GM10248 (cell line): ENCODE measurements at regions not wholly inside any gene's neighbourhood (a gene's known extent, or its start where the extent isn't known, plus 50 kb on each side); places are given as distances from the start of the nearest gene placed in this dataset.

Experiments used
- CTCF ChIA-PET: fragments of 300-600 bp; sonication (Branson Sonifier 250); formaldehyde crosslinking; extraction: SDS; loops from one replicate; lab custom pipeline; 2021; ENCODE audit warnings: antibody characterized with exemption; lab: Yijun Ruan, JAX
- POLR2A ChIA-PET: fragments of 350-650 bp; sonication (Branson Sonifier 250); formaldehyde crosslinking; extraction: SDS; loops from one replicate; lab custom pipeline; 2020; ENCODE audit warnings: antibody characterized with exemption; lab: Yijun Ruan, JAX
- DNase-seq: peaks from one replicate; pipeline ENCODE4 v3.0.0; 2012; ENCODE audit errors: extremely low spot score
- CTCF ChIP-seq: IDR thresholded peaks from 2 replicates; pipeline ENCODE4 v1.5.1; 2012; ENCODE audit warnings: mild to moderate bottlenecking, low read depth; ENCODE audit errors: extremely low read depth, missing control alignments, control extremely low read depth

DNA sequence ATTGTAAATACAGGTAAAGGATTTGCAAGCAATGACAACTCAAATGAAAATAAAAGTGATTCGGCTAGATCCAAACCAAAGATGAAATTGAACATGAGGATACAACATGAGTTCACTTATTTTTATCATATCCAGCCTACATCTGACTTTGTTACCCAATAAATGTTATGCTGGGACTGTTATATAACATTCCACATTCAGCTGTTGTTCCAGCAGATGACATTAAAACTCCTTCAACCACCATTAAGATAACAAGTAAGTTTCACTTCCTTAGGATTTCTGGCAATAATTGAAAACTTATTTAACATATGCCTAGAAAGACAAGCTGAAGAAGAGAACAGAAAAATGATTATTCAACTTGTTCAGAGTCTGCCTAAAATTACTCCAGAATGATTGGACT, 729.4 kb downstream of the CDH11 start:
- POLR2A ChIA-PET, result no interaction called here
- DNase-seq, result no peak

GRCh38 chr16:64391063-64391600, 730.7 kb downstream of the CDH11 start:
- ChIA-PET CTCF (no interaction called here), POLR2A (no interaction called here)
- no peak for TF ChIP-seq CTCF
- DNase-seq, result no peak

More for the DNA sequence above, 729.4 kb downstream of the CDH11 start:
- CTCF ChIA-PET, result no interaction called here
- no peak for TF ChIP-seq CTCF

DNA sequence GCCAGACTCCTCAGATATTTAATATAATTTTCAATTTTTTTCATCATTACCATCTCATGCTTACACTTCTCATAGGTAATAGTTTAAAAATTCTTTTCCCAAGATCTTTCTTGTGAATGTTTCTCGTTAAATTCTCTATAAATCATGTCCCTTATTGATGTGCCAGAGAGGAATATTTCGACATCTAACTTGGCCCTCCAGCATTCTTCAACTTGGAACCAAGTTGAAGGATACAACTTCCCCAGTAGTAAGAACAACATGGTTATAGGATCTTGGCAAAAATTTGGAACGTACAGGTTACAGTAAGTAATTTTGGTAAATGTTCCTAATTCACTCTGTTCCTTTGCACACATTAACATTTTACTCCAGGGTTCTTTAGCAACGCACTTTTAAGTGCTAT, 731.8 kb downstream of the CDH11 start:
- DNase-seq, result no peak
- POLR2A ChIA-PET, result no interaction called here
- CTCF ChIA-PET, result no interaction called here
- TF ChIP-seq CTCF, result no peak

DNA sequence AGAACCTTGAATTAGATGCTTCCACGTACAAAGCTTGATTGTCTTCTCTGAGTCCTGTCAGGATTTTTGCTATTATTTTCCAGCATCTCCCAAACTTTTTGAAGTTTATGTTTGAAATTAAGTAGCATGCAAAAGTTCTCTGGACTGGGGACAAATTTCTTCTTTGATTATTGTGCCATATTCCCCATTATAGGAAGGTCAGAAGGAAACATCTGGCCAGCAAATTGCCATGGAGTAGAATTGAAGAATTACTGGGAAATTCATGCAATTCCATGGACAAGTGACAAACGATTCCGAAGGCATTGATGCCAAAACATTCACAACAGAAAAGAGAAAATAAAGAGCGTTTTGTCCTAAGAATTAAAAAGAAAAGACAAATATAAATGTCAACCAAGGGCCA, 737.2 kb downstream of the CDH11 start:
- CTCF ChIA-PET, result no interaction called here
- POLR2A ChIA-PET, result no interaction called here
- TF ChIP-seq CTCF, result no peak
- DNase-seq, result no peak

DNA sequence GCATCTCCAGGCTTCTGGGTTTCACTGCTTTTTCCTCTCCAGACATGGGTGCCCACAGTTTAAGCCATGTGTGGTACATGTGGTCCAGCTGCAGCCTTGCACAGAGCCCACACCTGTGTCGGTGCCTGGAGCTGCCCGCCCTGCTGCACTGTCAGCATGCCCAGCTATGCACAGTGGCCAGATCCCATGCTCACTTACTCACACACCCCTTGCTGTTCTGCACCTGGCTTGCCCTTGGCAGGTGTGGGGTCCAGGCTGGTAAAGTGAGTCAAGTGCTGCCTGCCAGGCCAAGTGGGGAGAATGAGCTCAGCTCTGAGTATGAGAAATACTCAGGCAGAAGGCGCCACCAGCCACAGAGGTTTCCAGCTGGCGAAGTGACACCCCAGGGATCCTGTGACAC, 739.9 kb downstream of the CDH11 start:
- CTCF ChIA-PET, result no interaction called here
- POLR2A ChIA-PET, result no interaction called here
- DNase-seq, result no peak
- TF ChIP-seq CTCF, result no peak

DNA sequence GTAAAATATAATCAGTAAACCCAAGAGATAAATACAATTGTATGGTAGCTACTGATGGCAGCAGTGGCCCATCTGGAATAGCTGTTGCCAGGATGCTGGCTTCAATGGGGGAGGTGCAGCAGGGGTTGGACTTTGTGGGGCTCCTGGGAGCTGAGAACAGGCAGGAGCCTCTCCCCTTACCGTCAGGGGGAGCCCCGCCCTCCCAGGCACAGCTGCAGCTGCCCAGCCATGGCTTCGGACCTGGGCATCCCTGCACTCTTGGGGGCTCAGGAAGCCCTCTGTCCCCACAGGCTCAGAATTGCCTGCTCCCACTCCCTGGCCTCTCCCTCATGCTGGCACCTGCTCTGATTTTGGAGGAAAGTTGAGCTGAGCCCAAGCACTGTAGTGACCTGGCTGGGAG, 741.1 kb downstream of the CDH11 start:
- no peak for TF ChIP-seq CTCF
- POLR2A ChIA-PET, result no interaction called here
- DNase-seq, result no peak
- CTCF ChIA-PET, result no interaction called here

GRCh38 chr16:64375391-64375980, 746.4 kb downstream of the CDH11 start:
- ChIA-PET CTCF (interaction anchor here (1.4 kb wide), 1 partner anchor 8 kb away, joined by 3 read pairs; no protein-coding TSS in a partner anchor), POLR2A (no interaction called here)
- no peak for DNase-seq
- no peak for TF ChIP-seq CTCF
